Lung (tissue), 11 donors: ENCODE measurements at regions not wholly inside any gene's neighbourhood (a gene's known extent, or its start where the extent isn't known, plus 50 kb on each side); places are given as distances from the start of the nearest gene placed in this dataset.

Experiments
- ATAC-seq: fragments of 200-7000 bp; cut with Tn5 transposase; one replicate; pipeline ENCODE4 v1.9.1; 2020; ENCODE audit warnings: moderate number of reproducible peaks; ENCODE audit not compliant: insufficient read depth, low FRiP score
- DNase-seq, 3 donors: peaks; one replicate each; pipeline ENCODE4 v3.0.0-alpha.2; 2013 to 2017
- H3K27ac ChIP-seq, 2 donors: one replicate each; pipeline ENCODE4 v1.5.1; 2013; ENCODE audit warnings: mild to moderate bottlenecking in 2 of 2, moderate library complexity in 2 of 2, control low read depth in 1 of 2, inconsistent platforms in 1 of 2, low read depth in 1 of 2, low read length in 1 of 2
- H3K27me3 ChIP-seq, 3 donors: one replicate each; pipeline ENCODE4 v1.5.1; 2013; ENCODE audit warnings: low read length in 2 of 3; ENCODE audit not compliant: control insufficient read depth in 3 of 3, insufficient read depth in 3 of 3
- H3K36me3 ChIP-seq, 4 donors: one replicate each; pipeline ENCODE4 v1.5.1; 2013; ENCODE audit warnings: low read length in 4 of 4, mild to moderate bottlenecking in 1 of 4, moderate library complexity in 1 of 4; ENCODE audit not compliant: control insufficient read depth in 4 of 4, insufficient read depth in 4 of 4
- H3K4me1 ChIP-seq, 5 donors: one replicate each; pipeline ENCODE4 v1.5.1; 2013; ENCODE audit warnings: low read length in 5 of 5, mild to moderate bottlenecking in 2 of 5, moderate library complexity in 1 of 5; ENCODE audit not compliant: control insufficient read depth in 5 of 5, insufficient read depth in 5 of 5
- H3K4me3 ChIP-seq: one replicate; pipeline ENCODE4 v1.5.1; 2013; ENCODE audit warnings: mild to moderate bottlenecking, control low read depth, moderate library complexity
- H3K9ac ChIP-seq, 2 donors: one replicate each; pipeline ENCODE4 v1.5.1; 2013; ENCODE audit warnings: low read length in 2 of 2, control low read depth in 1 of 2; ENCODE audit not compliant: insufficient read depth in 1 of 2
- H3K9me3 ChIP-seq, 4 donors: one replicate each; pipeline ENCODE4 v1.5.1; 2013; ENCODE audit warnings: low read length in 3 of 4, mild to moderate bottlenecking in 1 of 4, moderate library complexity in 1 of 4; ENCODE audit not compliant: control insufficient read depth in 4 of 4, insufficient read depth in 3 of 4
- CTCF ChIP-seq: IDR thresholded peaks from 2 replicates; pipeline ENCODE4 v1.5.1; 2012; ENCODE audit warnings: mild to moderate bottlenecking; ENCODE audit errors: control extremely low read depth, extremely low read depth
- WGBS, 2 donors: extraction: QIAGEN DNeasy Blood & Tissue Kit; methylation state at CpG; one replicate each; pipeline ENCODE4 v1.1.7; 2013; 5-methylcytosine and 5-hydroxymethylcytosine counted together
- donor health status: control.
- donor health status: control.
- donor health status: Bipolar disorder and iron deficiency.
- donor health status: healthy.
- donor health status: DM: yes; HTN: yes; CAD: no.

GRCh38 chr12:18207266-18207665 is 54.1 kb upstream of the PIK3C2G start:
- TF ChIP-seq CTCF = no peak
- H3K9ac ChIP-seq = no peak overlapping the region
- ATAC-seq = no peak

GRCh38 chr12:18206198-18206597 is 55.1 kb upstream of the PIK3C2G start:
- Histone ChIP-seq H3K4me3 (no peak overlapping the region), H3K4me1 (no peaks in the 10 kb centered on the region), H3K27me3 (no peaks in the 10 kb centered on the region), H3K9ac (no peak overlapping the region), H3K27ac (no peak overlapping the region), H3K9me3 (no peaks in the 10 kb centered on the region), H3K36me3 (no peaks in the 10 kb centered on the region)
- WGBS, 2 donors = 86 to 89% methylated on average over 13 of the region's 13 CpGs
- ATAC-seq (no peak), DNase-seq (no peak)
- TF ChIP-seq CTCF = no peak

More at GRCh38 chr12:18207266-18207665, 54.1 kb upstream of the PIK3C2G start:
- H3K27me3 ChIP-seq = no peaks in the 10 kb centered on the region
- H3K9me3 ChIP-seq = no peaks in the 10 kb centered on the region
- no peak overlapping the region for H3K4me3 ChIP-seq
- no peaks in the 10 kb centered on the region for H3K36me3 ChIP-seq
- H3K4me1 ChIP-seq = no peaks in the 10 kb centered on the region
- peak in 1 of 3 donors; percentile 19 for DNase-seq
- no peak overlapping the region for H3K27ac ChIP-seq

GRCh38 chr12:18204053-18204452 is 57.3 kb upstream of the PIK3C2G start:
- H3K36me3 ChIP-seq = no peaks in the 10 kb centered on the region
- no peak overlapping the region for H3K27ac ChIP-seq
- no peak overlapping the region for H3K4me3 ChIP-seq
- ATAC-seq (no peak), DNase-seq (no peak)
- 83 to 88% methylated on average over 4 of the region's 4 CpGs for WGBS, 2 donors
- TF ChIP-seq CTCF = no peak
- no peaks in the 10 kb centered on the region for H3K4me1 ChIP-seq
- H3K9me3 ChIP-seq = no peaks in the 10 kb centered on the region
- H3K9ac ChIP-seq = no peak overlapping the region
- H3K27me3 ChIP-seq = no peaks in the 10 kb centered on the region

GRCh38 chr12:18192119-18192518 is 69.2 kb upstream of the PIK3C2G start:
- no peaks in the 10 kb centered on the region for H3K4me1 ChIP-seq
- ATAC-seq = no peak
- TF ChIP-seq CTCF = no peak
- H3K9ac ChIP-seq = no peak overlapping the region
- H3K27ac ChIP-seq = no peak overlapping the region
- H3K36me3 ChIP-seq = no peaks in the 10 kb centered on the region
- no peak overlapping the region for H3K4me3 ChIP-seq
- H3K27me3 ChIP-seq = no peaks in the 10 kb centered on the region
- no peak for DNase-seq
- peaks cover 0 to 3% (median 0%) of the 10 kb centered on the region in 4 donors for H3K9me3 ChIP-seq
